Peyer's patch (tissue), 4 donors: ENCODE measurements at regions not wholly inside any gene's neighbourhood (a gene's known extent, or its start where the extent isn't known, plus 50 kb on each side); places are given as distances from the start of the nearest gene placed in this dataset.

Experiments used
- CTCF ChIP-seq, 6 experiments: fragments of 450-650 bp in 4 of 6; fragments of 200-600 bp in 2 of 6; sonication (generic) in 1 of 6; IDR thresholded peaks; one replicate each; pipeline ENCODE4 v1.5.1; 2017 to 2019; ENCODE audit warnings: antibody characterized with exemption in 6 of 6, mild to moderate bottlenecking in 3 of 6, moderate library complexity in 1 of 6
- POLR2A ChIP-seq, 2 donors: fragments of 450-650 bp; IDR thresholded peaks; one replicate each; pipeline ENCODE4 v1.5.1; 2017; ENCODE audit warnings: antibody characterized with exemption in 2 of 2, mild to moderate bottlenecking in 2 of 2, moderate library complexity in 2 of 2

- no peak for TF ChIP-seq POLR2A (IDR thresholded peaks at IDR 0.05)
- no peak for TF ChIP-seq CTCF (IDR thresholded peaks at IDR 0.05)
These were observed 345.4 kb downstream of the NEBL start for GRCh38 chr10:20551761-20552160.
